WERI-Rb-1 (cell line): ENCODE measurements at regions not wholly inside any gene's neighbourhood (a gene's known extent, or its start where the extent isn't known, plus 50 kb on each side); places are given as distances from the start of the nearest gene placed in this dataset.
"Not testable (repeated sequence)": the region's sequence is repeated elsewhere in the genome, so short reads cannot be mapped to it uniquely, and the experiment has no call there.

Experiments
- DNase-seq: peaks from one replicate; pipeline ENCODE4 v3.0.0-alpha.2; 2020
- H3K27ac ChIP-seq: fragments of 250-450 bp; sonication (Bioruptor Pico); 2 replicates; pipeline ENCODE4 v1.5.1; 2020; ENCODE audit warnings: mild to moderate bottlenecking, moderate library complexity
- H3K27me3 ChIP-seq: fragments of 250-450 bp; sonication (Bioruptor Pico); 2 replicates; pipeline ENCODE4 v1.5.1; 2021; ENCODE audit warnings: mild to moderate bottlenecking, low read depth, moderate library complexity; ENCODE audit not compliant: insufficient read depth, severe bottlenecking
- H3K36me3 ChIP-seq: fragments of 250-450 bp; sonication (Bioruptor Pico); 2 replicates; pipeline ENCODE4 v1.5.1; 2020; ENCODE audit warnings: mild to moderate bottlenecking, moderate library complexity
- H3K4me3 ChIP-seq: 2 replicates; pipeline ENCODE4 v1.5.1; 2011; ENCODE audit warnings: low read depth, mild to moderate bottlenecking, control low read depth, low read length
- H3K9me3 ChIP-seq: fragments of 250-450 bp; sonication (Bioruptor Pico); 2 replicates; pipeline ENCODE4 v1.5.1; 2021; ENCODE audit warnings: mild to moderate bottlenecking, moderate library complexity; ENCODE audit not compliant: severe bottlenecking
- CTCF ChIP-seq: IDR thresholded peaks from 2 replicates; pipeline ENCODE4 v1.5.1; 2011; ENCODE audit warnings: low read depth, mild to moderate bottlenecking, control low read depth, inconsistent platforms, low read length

- no peak for DNase-seq
- no peaks in the 10 kb centered on the region for H3K36me3 ChIP-seq
- no peak overlapping the region for H3K4me3 ChIP-seq
- H3K27me3 ChIP-seq = no peaks in the 10 kb centered on the region
- no peak for TF ChIP-seq CTCF
- no peaks in the 10 kb centered on the region for H3K9me3 ChIP-seq
- no peak overlapping the region for H3K27ac ChIP-seq
Measured at GRCh38 chr7:20083781-20084180, 133.4 kb downstream of the MACC1 start.

- Histone ChIP-seq H3K27ac (no peak overlapping the region), H3K36me3 (no peaks in the 10 kb centered on the region), H3K9me3 (no peaks in the 10 kb centered on the region), H3K4me3 (no peak overlapping the region), H3K27me3 (no peaks in the 10 kb centered on the region)
- DNase-seq = no peak
- TF ChIP-seq CTCF = no peak
Measured at GRCh38 chr7:20079080-20079479, 138.1 kb downstream of the MACC1 start.

GRCh38 chr7:20076835-20077234 lies 140.3 kb downstream of the MACC1 start:
- Histone ChIP-seq H3K27me3 (no peaks in the 10 kb centered on the region), H3K27ac (no peak overlapping the region)
- DNase-seq = no peak

GRCh38 chr7:20075992-20076820 lies 141.0 kb downstream of the MACC1 start:
- no peak overlapping the region for H3K27ac ChIP-seq
- TF ChIP-seq CTCF = no peak
- H3K9me3 ChIP-seq = no peaks in the 10 kb centered on the region
- no peaks in the 10 kb centered on the region for H3K36me3 ChIP-seq
- no peak for DNase-seq
- no peaks in the 10 kb centered on the region for H3K27me3 ChIP-seq
- no peak overlapping the region for H3K4me3 ChIP-seq

More at GRCh38 chr7:20076835-20077234, 140.3 kb downstream of the MACC1 start:
- TF ChIP-seq CTCF = no peak
- no peaks in the 10 kb centered on the region for H3K36me3 ChIP-seq
- no peaks in the 10 kb centered on the region for H3K9me3 ChIP-seq
- H3K4me3 ChIP-seq = no peak overlapping the region

GRCh38 chr7:20075440-20075839 lies 141.7 kb downstream of the MACC1 start:
- H3K36me3 ChIP-seq = no peaks in the 10 kb centered on the region
- no peak overlapping the region for H3K4me3 ChIP-seq
- no peak for DNase-seq
- no peak overlapping the region for H3K27ac ChIP-seq
- H3K27me3 ChIP-seq = no peaks in the 10 kb centered on the region
- TF ChIP-seq CTCF = no peak
- no peaks in the 10 kb centered on the region for H3K9me3 ChIP-seq

GRCh38 chr7:20068004-20068403 lies 149.2 kb downstream of the MACC1 start:
- H3K27ac ChIP-seq, H3K27me3 ChIP-seq, H3K9me3 ChIP-seq, H3K4me3 ChIP-seq, H3K36me3 ChIP-seq, DNase-seq: not testable (repeated sequence)
